Tongue (tissue), 1 donor: ENCODE measurements at regions not wholly inside any gene's neighbourhood (a gene's known extent, or its start where the extent isn't known, plus 50 kb on each side); places are given as distances from the start of the nearest gene placed in this dataset.
"Not testable (repeated sequence)": the region's sequence is repeated elsewhere in the genome, so short reads cannot be mapped to it uniquely, and the experiment has no call there.

Source experiments
- DNase-seq: peaks from one replicate; pipeline ENCODE4 v3.0.0-alpha.2; 2015

DNA sequence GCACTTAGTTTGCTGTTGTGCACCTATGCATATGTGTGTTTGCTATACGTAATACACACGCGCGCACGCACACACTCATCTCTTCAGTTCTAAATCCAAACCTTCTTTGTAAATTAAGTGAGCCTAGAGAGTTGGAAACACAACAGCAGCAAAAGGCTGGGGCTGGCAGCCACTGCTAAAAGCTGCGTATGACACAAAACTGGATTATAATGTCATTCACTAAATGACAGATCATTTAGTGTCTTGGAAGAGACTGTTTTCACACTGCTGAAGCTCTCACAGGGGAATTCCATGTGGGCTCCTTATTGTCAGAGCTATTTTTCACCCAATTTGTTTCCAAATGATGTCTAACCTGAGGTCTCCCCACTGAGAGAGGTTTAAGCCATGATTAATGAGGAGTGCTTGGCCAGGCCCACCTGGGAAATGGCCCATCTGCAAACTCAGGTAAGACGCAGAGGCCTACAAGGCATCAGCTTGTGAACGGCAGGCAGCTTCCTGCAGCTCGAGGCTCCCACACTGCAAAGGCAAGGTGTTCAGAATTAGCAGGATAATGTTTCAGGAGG is 94.2 kb downstream of the OLIG3 start:
- no peak for DNase-seq

GRCh38 chr6:137395316-137395715 is 98.9 kb downstream of the OLIG3 start:
- DNase-seq, result no peak

DNA sequence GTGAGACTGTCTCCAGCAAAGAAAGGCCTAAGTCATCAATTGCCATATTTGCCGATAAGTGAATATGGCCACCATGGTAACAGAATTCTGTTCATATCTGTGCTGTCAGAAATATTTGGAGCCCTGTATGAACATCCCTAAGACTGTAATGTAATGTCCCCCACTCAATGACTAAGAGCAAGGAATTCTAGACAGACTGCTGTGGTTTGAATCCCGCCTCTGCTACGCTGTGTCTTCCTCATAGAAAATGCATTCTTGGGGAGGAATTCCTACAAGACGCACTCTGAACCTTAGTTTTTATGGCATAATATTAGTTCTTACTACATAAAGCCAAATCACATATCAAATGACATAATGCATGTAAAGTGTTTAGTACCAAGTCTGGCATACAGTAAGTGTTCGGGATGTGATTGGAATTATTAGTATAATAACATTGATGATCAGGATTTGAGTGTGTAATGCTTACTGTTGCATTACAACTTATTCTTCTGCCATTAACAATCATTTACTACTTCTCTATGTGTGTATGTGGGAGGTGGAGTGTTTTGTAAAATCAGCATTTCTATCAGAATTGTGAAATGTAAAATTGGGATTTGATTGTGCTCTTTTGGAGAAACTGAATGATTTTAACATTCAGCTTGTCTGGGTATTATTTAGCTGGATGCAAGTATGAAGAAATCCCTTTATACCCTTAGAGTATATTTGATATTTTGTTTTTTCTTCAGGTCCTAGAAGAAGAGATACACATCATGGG is 103.0 kb downstream of the OLIG3 start:
- no peak for DNase-seq

DNA sequence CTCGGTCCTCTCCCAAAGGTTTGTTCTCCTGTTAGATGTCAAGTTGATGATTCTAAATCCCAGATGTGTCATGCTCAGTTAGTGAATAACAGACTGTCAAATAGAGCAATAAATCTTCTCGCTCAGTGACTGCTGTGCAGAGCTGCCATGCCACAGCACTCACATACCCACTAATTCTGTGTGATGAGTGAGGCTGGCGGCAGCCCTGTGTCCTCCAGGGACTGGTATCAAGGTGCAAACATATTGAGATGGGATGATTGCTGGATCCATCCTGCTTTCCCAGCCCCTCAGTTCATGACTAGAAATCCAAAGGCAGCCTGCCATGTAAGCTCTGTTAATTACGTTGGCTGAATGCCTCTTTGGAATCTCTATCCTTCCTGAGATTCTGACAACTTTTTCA is 103.9 kb downstream of the OLIG3 start:
- DNase-seq, result no peak

GRCh38 chr6:137389150-137389704 is 105.0 kb downstream of the OLIG3 start:
- no peak for DNase-seq

GRCh38 chr6:137387096-137387764 is 107.0 kb downstream of the OLIG3 start:
- no peak for DNase-seq

- not testable (repeated sequence) for DNase-seq
Measured at GRCh38 chr6:137383287-137383686, 110.9 kb downstream of the OLIG3 start.

DNA sequence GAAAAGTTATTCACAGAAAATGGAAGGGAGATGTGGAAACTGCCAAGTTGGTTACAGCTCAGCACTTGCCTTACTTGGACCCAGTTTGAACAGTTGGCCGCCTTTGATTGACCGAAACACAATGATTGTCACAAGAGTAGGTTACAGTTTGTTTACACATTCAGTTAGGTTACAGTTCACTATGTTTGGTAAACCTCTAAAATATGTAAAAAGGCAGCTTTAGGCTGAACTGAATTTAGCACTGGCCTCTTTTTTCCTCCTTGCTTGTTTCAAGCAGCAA is 116.2 kb downstream of the OLIG3 start:
- no peak for DNase-seq

- no peak for DNase-seq
Measured at GRCh38 chr6:137373296-137373695, 120.9 kb downstream of the OLIG3 start.

DNA sequence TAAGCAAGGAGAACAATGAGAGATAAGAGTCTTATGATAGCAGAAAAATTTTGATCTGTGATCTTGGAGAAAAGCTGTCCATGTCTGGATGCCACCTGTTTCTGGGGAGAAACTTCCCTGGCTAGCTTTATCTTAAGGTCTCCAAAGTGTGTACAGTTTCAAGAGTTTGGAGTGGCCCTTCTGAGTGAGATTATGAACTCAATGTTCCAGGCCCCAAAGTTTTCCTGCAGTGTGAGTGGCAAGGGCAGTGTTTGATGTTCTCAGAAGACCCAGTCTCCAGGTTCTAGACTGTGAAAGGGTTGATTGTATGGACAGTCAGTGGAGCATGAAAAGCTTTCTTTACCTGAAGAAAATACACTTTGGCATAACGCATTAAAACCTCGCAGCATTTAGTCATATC is 121.7 kb downstream of the OLIG3 start:
- DNase-seq, result no peak

DNA sequence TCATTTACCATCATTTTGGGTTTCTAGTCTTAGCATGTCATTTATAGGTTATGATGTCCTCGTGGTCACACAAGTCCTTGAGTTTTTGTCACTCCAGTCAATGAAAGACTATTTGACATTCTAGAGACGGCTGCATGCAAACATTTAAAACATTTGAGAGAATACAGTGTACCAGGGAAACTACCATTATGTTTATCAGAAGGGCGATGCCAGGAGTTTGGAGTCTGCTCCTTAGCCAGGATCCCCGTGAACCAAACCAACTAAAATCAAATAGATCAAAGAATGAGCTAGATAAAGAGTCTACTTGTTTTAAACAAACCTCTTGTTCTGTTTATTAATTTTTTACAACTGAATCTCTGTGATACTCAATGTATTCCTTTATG is 122.6 kb downstream of the OLIG3 start:
- DNase-seq, result no peak

GRCh38 chr6:137370871-137371633 is 123.1 kb downstream of the OLIG3 start:
- DNase-seq, result no peak

GRCh38 chr6:137369136-137369535 is 125.1 kb downstream of the OLIG3 start:
- no peak for DNase-seq

GRCh38 chr6:137365707-137366437 is 128.3 kb downstream of the OLIG3 start:
- DNase-seq, result no peak

DNA sequence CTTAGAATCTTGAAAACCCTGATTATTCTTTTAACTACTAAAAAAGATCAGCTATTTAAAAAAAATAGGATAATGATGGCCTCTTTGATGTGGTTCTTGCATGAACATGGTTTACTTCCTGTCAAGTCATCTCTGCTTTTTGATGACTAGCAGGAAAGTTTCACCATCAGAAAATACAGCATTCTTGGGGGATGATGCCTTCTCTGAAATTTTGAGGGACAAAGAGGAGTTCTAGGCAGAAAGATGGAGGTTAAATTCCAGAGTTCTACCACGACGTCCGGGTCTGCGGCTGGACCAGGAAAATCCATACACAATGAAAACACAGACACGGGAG is 130.4 kb downstream of the OLIG3 start:
- no peak for DNase-seq

- no peak for DNase-seq
Measured at GRCh38 chr6:137362878-137363804, 131.1 kb downstream of the OLIG3 start.

DNA sequence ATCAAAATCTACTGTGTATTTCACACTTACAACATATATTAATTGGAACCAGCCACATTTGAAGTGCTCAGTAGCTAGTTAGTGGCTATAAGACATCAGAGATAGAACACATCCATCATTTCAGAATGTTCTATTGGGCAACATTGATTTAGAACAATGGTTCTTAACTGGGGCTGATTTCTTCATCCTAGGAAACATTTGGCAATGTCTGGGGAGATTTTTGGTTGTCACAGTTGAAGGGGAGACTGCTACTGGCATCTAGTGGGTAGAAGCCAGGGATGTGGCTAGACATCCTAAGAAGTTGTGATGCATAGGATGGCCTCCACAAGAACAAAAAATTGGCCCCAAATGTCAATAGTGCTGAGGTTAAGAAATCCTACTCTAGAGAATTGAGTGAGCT is 132.5 kb downstream of the OLIG3 start:
- DNase-seq, result no peak

DNA sequence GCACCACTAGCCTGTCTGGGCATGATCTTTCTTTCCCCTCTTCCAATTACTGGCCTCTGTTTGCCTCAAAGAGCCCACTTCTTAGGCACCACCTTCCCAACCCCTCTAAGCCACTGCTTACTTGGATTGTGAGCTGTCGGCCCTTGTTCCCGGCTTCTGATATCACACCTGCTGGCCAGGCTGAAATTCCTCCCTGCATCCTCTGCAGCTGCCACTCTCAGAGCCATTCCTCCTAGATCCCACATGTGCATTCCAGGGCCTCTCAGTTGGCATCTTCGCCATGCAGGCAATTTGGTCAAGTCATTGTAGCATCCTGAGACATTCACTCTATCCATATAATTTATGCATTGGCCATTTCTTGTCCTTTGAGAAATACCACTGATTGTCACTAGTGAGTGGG is 135.9 kb downstream of the OLIG3 start:
- no peak for DNase-seq

DNA sequence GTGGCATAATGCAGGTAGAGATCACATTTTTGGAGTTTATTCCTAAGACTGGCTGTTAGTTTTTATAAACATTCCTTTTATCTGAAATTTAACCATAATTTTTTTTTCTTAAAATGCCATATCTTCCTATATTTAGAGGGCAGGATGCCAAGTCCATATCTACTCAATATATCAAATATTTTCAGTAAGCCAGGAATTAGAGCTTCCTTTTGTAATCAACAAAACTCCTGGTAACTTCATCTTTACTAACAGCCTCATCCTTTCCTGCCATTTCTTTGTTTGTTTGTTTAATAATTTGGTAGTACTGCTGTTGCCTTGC is 136.3 kb downstream of the OLIG3 start:
- no peak for DNase-seq

GRCh38 chr6:137357263-137357947 is 136.8 kb downstream of the OLIG3 start:
- DNase-seq, result peak; percentile 17
